ENCODE measurements at regions not wholly inside any gene's neighbourhood (a gene's known extent, or its start where the extent isn't known, plus 50 kb on each side); places are given as distances from the start of the nearest gene placed in this dataset.
"Not testable (repeated sequence)": the region's sequence is repeated elsewhere in the genome, so short reads cannot be mapped to it uniquely, and the experiment has no call there.

- Histone ChIP-seq H3K27ac (no peak overlapping the region), H3K4me3 (no peak overlapping the region), H3K36me3 (no peaks in the 10 kb centered on the region), H3K4me1 (no peaks in the 10 kb centered on the region), H3K9me3 (no peaks in the 10 kb centered on the region), H3K27me3 (no peaks in the 10 kb centered on the region)
- intact Hi-C loops (cut with DNase I): no loop called here
- DNase-seq (ENCODE audit: extremely low spot score in 2 of 2): no peak
- TF ChIP-seq, protein P1, sequence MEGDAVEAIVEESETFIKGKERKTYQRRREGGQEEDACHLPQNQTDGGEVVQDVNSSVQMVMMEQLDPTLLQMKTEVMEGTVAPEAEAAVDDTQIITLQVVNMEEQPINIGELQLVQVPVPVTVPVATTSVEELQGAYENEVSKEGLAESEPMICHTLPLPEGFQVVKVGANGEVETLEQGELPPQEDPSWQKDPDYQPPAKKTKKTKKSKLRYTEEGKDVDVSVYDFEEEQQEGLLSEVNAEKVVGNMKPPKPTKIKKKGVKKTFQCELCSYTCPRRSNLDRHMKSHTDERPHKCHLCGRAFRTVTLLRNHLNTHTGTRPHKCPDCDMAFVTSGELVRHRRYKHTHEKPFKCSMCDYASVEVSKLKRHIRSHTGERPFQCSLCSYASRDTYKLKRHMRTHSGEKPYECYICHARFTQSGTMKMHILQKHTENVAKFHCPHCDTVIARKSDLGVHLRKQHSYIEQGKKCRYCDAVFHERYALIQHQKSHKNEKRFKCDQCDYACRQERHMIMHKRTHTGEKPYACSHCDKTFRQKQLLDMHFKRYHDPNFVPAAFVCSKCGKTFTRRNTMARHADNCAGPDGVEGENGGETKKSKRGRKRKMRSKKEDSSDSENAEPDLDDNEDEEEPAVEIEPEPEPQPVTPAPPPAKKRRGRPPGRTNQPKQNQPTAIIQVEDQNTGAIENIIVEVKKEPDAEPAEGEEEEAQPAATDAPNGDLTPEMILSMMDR (IDR thresholded peaks at IDR 0.05): no peak
- TF ChIP-seq POLR2A (IDR thresholded peaks at IDR 0.05) (no peak), POLR2AphosphoS5 (IDR thresholded peaks at IDR 0.05; ENCODE audit: insufficient read depth in 1 of 2, low read depth in 1 of 2) (no peak)
Measured at GRCh38 chr16:5305023-5305422, 207.4 kb upstream of the EEF2KMT start.

DNA sequence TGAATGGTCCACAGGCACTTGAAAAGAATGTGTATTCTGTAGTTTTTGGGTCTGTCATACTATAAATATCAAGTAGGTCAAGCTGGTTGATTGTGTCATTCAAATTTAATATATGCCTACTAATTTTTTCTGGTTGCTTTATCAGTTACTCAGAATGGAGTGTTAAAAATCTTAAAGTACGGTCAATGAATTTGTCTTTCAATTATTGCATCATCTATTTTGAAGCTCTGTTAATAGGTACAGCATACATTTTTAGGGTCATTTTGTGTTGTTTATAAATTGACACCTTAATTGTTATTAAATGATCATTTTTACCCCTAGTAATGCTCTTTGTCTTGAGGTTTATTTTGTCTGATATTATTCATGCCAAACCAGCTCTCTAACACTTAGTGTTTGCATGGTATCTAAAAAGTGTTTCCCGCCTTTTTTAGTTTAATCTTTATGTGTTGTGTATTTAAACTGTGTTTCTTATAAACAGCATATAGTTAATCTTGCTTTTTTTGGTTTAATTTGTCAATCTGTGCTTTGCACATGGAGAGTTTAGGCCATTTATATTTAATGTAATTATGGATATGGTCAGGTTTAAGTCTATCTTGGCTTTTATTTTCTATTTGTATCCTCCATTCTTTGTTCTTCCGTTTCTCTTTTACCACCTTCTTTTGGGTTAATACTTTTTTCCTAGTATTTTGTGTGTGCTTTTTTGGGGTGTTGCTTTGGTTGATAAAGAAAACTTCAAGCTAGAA, 204.9 kb upstream of the EEF2KMT start:
- H3K36me3 ChIP-seq: no peaks in the 10 kb centered on the region
- TF ChIP-seq POLR2A (IDR thresholded peaks at IDR 0.05): no peak
- TF ChIP-seq, protein P1 (IDR thresholded peaks at IDR 0.05): no peak
- no peak for TF ChIP-seq POLR2AphosphoS5 (IDR thresholded peaks at IDR 0.05; ENCODE audit: insufficient read depth in 1 of 2, low read depth in 1 of 2)
- H3K9me3 ChIP-seq: no peaks in the 10 kb centered on the region
- H3K27me3 ChIP-seq: no peaks in the 10 kb centered on the region
- H3K27ac ChIP-seq: no peak overlapping the region
- intact Hi-C loops (cut with DNase I): no loop called here
- H3K4me1 ChIP-seq: no peaks in the 10 kb centered on the region
- no peak overlapping the region for H3K4me3 ChIP-seq
- DNase-seq (ENCODE audit: extremely low spot score in 2 of 2): no peak

DNA sequence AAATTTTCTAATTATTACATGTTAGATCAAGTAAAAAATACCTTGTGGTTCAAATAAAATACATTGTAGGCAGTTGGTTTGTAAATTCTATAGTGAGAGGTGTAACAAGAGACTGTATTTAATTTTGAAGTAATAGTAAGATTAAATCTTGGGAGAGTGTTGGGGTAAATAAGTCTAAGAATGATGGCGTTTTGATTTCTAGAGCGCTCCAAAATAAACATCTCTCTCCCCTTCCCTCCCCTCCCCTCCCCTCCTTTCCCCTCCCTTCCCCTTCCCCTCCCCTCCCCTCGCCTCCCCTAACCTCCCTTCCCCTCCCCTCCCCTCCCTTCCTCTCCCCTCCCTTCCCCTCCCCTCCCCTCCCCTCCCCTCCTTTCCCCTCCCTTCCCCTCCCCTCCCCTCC, 200.6 kb upstream of the EEF2KMT start:
- no peak overlapping the region for H3K27ac ChIP-seq
- TF ChIP-seq, protein P1 (IDR thresholded peaks at IDR 0.05): no peak
- TF ChIP-seq POLR2AphosphoS5 (IDR thresholded peaks at IDR 0.05; ENCODE audit: insufficient read depth in 1 of 2, low read depth in 1 of 2) (no peak), POLR2A (IDR thresholded peaks at IDR 0.05) (no peak)
- no peaks in the 10 kb centered on the region for H3K9me3 ChIP-seq
- no peaks in the 10 kb centered on the region for H3K4me1 ChIP-seq
- DNase-seq (ENCODE audit: extremely low spot score in 2 of 2): no peak
- no peak overlapping the region for H3K4me3 ChIP-seq
- no peaks in the 10 kb centered on the region for H3K36me3 ChIP-seq
- no peaks in the 10 kb centered on the region for H3K27me3 ChIP-seq
- intact Hi-C loops (cut with DNase I): no loop called here

GRCh38 chr16:5296176-5296575, 198.6 kb upstream of the EEF2KMT start:
- intact Hi-C loops (cut with DNase I): no loop called here

GRCh38 chr16:5295304-5295703, 197.7 kb upstream of the EEF2KMT start:
- H3K4me3 ChIP-seq; intact Hi-C loops (cut with DNase I); H3K27ac ChIP-seq; H3K27me3 ChIP-seq; DNase-seq (ENCODE audit: extremely low spot score in 2 of 2); H3K4me1 ChIP-seq; H3K9me3 ChIP-seq; H3K36me3 ChIP-seq: not testable (repeated sequence)

More at GRCh38 chr16:5296176-5296575, 198.6 kb upstream of the EEF2KMT start:
- TF ChIP-seq POLR2AphosphoS5 (IDR thresholded peaks at IDR 0.05; ENCODE audit: insufficient read depth in 1 of 2, low read depth in 1 of 2): no peak
- TF ChIP-seq, protein P1 (IDR thresholded peaks at IDR 0.05): no peak
- TF ChIP-seq POLR2A (IDR thresholded peaks at IDR 0.05): no peak
- Histone ChIP-seq H3K27ac (no peak overlapping the region), H3K9me3 (no peaks in the 10 kb centered on the region), H3K36me3 (no peaks in the 10 kb centered on the region), H3K27me3 (no peaks in the 10 kb centered on the region), H3K4me1 (no peaks in the 10 kb centered on the region), H3K4me3 (no peak overlapping the region)
- DNase-seq (ENCODE audit: extremely low spot score in 2 of 2): no peak

DNA sequence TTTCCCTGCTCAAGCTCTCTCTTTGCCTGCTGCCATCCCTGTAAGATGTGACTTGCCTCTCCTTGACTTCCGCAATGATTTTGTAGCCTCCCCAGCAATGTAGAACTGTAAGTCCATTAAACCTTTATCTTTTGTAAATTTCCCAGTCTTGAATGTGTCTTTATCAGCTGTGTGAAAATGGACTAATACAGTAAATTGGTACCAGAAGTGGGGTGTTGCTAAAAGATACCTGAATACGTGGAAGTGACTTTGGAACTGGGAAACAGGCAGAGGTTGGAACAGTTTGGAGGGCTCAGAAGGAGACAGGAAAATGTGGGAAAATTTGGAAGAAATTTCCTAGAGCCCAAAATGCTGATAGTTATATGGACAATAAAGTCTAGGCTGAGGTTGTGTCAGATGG, 184.6 kb upstream of the EEF2KMT start:
- H3K4me1 ChIP-seq; intact Hi-C loops (cut with DNase I); DNase-seq (ENCODE audit: extremely low spot score in 2 of 2); H3K36me3 ChIP-seq; H3K4me3 ChIP-seq; H3K27ac ChIP-seq; H3K9me3 ChIP-seq; H3K27me3 ChIP-seq: not testable (repeated sequence)

Measured in vagina (tissue), 2 donors.